Stimulated activated CD8-positive, alpha-beta memory T cell treated with anti-CD3 and anti-CD28 coated beads, Interleukin-12 subunit alpha, Interleukin-12 subunit beta, amount 100 ng/mL, for 4 hours (primary cell): ENCODE measurements at regions not wholly inside any gene's neighbourhood (a gene's known extent, or its start where the extent isn't known, plus 50 kb on each side); places are given as distances from the start of the nearest gene placed in this dataset.

ENCODE experiments used
- DNase-seq: peaks from one replicate; pipeline ENCODE4 v3.0.0-alpha.2; 2020; ENCODE audit warnings: low read depth

DNA sequence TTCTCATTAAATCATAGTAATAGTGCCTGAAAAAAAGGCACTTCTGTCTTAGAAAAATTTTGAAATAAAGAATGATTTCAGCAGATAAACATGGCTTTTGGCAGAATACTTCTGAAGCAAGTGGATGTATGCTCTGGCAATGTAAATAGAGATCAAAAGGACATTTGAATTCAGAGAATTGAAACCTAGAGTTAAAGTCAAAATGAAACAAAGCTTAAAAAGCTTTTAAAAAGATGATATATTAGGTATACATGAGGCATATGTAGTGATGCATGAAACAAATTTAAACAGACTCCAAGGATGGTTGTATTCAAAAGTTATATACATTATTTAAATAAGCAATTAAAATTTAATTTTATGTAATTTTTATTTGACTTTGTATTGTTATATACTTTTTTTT, 1344.5 kb upstream of the TMEFF2 start:
- no peak for DNase-seq

DNA sequence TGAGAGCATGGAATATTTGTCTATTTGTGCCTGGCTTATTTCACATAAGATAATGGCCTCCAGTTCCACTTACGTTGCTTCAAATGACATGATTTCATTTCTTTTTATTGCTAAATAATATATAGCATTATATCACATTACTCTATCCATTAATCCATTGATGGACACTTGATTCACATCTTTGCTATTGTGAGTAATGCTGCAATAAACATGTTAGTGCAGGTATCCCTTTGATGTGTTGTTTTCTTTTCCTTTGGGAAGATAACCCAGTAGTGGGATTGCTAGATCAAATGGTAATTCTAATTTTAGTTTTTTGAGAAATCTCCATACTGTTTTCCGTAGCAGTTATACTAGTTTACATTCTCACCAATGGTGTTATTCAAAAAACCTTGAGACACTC, 1343.3 kb upstream of the TMEFF2 start:
- DNase-seq: no peak

DNA sequence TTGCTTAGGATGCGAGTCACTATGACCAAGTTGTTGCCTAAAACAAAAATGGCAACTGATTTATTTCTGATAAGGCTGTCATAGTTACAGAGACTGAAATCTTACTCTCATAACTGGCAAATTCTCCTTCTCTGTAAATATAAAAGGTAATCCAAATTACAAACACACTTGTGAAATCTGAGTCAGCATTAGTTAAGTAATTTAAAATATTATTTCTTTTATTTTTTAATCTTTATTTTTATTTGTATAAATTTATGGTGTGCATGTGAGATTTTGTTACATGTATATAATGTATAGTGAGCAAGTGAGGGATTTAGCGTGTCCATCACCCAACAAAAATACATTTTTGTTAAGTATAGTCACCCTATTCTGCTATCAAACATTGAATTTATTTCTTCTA, 1342.8 kb upstream of the TMEFF2 start:
- no peak for DNase-seq

DNA sequence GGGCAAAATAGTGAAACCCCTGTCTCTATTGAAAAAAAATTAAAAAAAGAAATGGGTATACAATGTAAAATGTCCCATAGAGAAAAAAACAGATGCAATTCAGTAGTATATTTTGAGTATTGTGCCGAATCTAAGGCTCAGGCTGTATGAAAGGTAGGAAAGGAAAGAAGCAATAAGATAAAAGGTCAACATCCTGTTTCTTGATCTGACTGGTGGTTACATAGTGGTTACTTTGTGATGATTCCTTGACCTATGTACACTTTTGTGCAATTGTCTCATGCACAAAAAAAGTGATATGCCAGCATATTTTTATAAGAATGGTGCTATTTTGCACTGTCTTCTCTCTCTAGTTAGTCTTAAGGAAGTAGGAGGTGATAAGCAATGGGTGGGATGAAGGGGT, 1333.7 kb upstream of the TMEFF2 start:
- no peak for DNase-seq

DNA sequence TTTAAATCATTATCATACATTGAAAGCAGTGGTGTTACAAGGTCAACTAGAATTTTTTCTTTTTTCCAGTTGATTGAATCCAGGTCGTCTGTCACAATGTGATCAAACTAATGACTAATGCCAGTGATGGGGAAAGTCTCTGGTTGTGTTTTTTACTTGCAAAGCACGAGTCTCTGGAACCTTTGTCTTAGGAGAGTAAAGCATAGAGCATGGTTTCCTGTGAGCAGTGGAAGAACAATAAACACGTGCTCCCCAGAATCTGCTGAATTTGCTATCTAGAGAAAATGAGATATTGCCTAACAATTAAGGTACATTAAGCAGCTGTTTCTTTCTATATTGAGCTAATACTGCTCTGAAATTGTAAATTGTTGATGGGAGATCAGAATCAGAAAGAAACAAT, 1332.4 kb upstream of the TMEFF2 start:
- DNase-seq: no peak

DNA sequence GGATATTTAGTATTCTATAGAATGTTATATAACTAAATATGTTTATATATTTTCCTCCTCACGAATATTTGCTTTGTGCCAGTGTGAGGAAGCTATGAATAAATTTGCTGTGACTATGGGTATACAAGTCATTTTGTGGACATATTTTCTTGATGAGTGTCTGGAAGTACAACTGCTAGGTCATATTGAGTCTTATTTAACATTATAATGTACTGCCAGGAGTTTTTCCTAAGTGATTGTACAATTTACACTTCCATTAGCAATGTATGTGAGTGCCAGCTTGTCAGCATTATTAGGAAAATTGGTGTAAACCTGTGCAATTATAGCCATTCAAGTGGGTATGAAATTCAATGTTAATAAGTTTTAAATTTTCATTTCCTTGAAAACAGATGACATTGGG, 1328.9 kb upstream of the TMEFF2 start:
- DNase-seq: no peak

DNA sequence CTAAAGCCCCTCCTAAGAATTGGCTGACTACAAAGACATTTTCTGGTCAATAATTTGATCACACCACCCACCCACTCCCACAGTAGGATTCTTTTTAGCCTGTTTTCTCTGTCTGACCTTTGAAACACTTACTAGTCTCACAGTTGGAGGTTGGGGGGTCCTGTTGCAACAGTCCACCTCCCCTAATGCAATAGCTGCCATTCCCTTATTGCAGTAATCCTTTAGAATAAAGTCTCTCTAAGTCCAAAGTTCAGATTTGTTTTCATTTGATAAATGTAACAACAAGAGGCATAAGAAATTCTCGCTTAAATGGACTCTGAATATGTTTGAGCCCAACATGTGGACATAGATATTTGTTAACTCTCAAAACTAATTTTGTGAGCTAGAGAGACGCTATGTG, 1326.8 kb upstream of the TMEFF2 start:
- no peak for DNase-seq

DNA sequence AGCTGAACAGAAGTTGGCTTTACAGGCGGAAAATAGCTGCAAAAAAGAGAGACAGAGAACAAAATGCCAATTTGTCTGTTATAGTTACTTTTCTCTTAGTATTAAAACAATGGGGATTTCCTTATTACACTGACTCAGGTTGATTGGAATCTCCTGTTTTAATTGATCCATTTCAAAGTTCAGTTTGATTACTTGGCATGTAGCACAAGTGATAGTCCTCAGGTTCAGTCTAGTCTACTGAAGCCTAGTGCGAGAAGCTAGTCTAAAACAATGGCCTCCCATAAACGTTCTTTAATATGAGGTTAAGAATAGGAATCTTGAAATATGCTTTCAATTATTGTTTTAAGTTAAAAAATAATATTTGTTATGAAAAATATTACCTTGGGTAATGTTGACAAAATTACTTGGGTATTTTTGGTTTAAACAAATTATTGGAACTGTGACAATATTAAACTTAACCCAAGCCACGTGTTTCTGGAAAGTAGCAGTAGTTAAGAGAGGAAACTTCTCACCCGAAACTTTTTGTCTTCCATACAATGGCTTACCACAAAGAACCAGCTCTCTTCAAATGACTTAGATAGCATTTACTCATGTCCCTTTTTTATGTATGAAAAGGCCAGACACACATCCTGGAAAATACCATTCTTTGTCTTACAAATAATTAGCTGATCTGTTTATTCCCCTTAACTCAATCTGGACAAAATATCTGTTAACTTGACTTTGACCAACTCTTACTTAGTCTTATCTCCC, 1326.2 kb upstream of the TMEFF2 start:
- DNase-seq: no peak

DNA sequence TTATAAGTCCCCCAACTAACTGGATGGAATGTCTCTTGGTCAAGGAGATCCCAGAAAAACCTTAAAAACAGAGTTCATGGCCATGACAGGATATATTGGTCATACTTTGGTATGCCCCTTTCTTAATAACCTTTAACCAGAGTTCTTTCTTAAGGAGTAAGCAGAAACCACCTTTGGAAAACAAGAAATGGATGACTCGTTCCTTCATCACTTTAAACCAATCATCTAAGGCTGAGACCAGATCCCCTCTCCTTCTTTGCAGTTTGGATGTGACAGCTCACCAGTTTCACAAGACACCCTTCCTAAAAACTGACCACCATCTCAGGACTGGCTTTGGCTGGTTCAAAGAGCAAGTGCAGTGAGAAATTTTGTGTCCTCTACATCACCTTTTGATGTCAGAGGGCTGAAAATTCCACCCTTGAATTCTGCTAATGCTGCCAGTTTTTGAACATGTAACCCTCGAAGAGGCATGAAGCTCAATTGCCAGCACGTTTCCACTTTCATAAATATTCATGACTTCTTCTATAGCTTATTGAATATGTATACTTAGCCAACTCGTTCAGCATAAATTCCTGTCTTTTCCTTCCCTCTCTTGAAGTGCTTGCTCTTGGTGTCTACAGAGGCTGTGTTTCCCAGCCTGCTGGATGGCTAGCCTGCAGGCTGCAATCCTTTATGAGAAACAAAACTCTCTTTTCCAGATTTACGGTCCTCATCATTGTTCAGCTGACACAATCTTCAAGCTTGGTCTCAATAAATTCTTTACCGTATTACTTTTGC, 1323.5 kb upstream of the TMEFF2 start:
- no peak for DNase-seq

DNA sequence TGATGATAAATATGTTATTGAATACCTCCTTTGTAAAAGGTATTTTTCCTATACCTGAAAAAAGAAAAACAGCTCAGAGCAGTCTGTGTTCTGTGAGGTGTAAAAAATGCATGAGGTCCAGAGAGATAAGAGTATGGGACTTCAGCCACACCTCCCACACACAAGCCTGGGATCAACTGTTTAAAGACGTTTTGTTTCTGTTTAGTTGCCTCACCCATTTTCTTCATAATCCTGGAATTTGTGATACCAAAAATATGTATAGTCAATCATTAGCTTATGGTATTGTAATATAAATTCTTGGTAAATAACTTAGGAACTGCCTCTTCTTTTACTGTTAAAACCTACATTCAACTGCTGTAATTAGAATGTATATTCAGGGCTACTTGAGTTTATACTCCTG, 1322.9 kb upstream of the TMEFF2 start:
- DNase-seq: no peak

DNA sequence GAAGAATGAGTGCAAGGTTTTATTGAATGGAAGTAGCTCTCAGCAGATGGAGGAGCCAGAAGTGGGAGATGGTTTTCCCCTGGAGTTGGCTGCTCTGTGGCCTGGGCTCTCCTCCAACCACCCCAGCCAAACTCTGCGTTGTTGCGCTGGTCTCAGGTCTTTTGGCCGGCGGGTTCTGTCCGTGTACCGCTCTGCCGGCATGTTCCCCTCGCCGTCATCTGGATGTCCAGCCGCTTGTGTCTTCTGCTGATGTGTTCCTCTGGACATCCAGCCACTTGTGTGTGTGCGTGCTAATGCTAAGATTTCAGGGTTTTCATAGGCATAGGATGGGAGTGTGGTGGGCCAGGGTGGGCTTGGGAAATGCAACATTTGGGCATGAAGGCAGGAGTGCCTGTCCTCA, 1311.3 kb upstream of the TMEFF2 start:
- DNase-seq: no peak

DNA sequence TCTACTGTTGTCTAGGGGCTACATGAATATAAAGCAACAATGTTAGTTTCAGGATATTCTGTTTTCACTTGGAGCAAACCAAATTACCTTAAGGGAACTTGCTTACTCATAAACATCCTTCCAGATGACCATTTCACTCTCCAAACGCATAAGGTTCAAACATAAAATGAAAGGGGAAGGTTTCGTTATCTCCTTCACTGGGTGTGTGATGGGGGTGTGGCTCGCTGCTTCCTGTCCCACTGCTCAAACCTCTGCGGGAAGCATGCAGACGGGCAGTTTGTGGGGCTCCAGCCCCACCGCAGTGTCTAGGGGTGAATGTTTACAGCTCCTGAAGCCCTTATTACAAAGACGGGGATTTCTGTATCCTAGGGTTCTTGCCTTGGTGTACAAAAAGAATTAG, 1310.9 kb upstream of the TMEFF2 start:
- no peak for DNase-seq

DNA sequence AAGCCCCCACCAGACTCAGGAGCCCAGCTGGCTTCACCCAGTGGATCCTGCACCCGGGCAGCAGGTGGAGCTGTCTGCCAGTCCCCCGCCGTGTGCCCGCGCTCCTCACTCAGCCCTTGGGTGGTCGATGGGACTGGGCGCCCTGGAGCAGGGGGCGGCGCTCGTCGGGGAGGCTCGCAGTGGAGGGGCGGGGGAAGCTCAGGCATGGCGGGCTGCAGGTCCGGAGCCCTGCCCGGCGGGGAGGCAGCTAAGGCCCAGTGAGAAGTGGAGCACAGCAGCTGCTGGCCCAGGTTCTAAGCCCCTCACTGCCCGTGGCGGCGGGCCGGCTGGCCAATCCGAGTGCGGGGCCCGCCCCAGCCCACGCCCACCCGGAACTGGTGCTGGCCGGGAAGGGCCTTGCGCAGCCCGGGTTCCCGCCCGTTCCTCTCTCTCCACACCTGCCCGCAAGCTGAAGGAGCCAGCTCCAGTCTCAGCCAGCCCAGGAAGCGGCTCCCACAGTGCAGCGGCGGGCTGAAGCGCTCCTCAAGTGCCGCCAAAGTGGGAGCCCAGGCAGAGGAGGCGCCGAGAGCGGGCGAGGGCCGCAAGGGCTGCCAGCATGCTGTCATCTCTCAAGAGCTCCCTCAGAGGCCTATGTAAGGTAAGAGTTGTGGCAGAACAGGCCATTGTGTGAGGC, 1307.8 kb upstream of the TMEFF2 start:
- DNase-seq: no peak

DNA sequence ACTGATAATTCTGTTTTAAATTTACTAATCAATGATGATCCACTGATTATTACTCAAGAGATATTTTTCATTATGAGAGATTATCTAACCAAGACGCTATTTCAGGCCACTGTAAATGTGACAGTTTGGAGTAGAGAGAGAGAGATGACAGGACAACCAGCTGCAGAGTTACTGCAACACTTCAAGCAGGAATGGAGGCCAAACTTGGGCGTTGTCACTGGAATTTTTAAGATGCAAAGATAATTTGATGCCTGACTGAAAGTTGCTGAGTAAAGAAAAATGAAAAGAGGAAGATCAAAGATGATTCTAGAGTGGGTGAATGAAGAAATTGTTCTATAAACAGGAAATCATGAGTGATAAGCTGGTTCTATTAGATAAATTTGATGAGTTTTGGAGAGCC, 1302.1 kb upstream of the TMEFF2 start:
- no peak for DNase-seq

DNA sequence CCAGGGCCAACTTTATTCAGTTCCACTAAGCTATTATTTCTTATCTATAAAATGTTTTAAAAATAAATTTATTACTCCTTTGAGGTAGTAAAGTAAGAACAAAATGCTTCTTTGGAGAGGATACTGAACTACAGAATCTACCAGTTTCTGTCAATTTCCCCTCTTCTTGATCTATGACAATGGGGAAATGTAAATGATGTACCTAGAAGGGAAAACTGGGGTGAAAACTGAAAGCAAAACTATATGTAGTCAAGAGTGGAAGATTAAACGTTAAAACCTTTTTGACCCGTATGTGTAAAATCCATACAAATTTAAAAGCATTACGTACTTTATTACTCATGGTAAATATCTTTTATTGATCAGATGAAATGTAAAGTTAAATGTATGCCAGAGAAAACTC, 1287.8 kb upstream of the TMEFF2 start:
- DNase-seq: no peak

DNA sequence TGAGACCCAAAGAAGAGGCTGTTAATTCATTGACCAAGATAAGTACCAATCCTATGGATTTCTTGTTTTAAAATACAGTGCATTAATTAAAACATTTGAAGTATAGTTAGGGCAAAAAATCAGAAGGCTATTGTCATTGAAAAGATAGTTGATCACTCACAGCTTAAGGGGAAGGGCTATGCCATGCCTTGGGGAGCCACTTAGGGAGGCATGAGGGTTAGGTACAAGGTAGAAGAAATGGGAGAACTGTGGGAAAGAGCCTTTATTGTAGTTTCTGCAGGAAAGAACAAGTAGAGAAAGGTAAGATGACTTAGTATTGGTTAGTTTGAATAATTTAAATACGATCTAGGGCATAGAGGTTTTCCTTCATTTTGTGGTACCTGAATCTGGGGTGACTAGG, 1285.5 kb upstream of the TMEFF2 start:
- DNase-seq: no peak

DNA sequence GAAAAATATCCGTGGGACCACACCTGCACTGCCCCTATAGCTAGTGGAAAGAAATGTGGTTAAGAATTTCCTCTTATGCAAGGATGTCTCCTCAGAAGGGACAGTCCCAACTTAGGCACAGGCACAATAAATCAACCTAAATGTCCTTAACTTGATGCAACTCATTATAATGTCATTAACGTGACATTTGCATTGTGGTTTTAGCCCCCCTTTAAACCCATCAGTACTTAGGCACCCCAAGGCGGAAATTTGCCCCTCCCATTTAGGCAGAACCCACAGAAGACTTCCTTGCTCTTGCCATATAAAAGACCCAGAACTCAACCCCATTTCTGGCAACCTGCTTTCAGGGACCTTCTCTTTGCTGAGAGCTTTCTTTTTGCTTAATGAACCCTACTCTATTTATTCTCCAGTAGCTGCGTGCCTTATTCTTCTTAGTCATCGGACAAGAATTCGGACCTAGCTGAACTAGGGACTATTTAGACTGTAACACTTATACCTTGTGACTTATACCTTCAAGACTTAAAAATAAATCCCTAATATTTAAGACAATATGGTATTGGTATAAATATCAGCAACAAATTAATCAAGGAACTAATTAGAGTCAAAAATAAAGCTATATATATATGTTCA, 1281.6 kb upstream of the TMEFF2 start:
- no peak for DNase-seq

DNA sequence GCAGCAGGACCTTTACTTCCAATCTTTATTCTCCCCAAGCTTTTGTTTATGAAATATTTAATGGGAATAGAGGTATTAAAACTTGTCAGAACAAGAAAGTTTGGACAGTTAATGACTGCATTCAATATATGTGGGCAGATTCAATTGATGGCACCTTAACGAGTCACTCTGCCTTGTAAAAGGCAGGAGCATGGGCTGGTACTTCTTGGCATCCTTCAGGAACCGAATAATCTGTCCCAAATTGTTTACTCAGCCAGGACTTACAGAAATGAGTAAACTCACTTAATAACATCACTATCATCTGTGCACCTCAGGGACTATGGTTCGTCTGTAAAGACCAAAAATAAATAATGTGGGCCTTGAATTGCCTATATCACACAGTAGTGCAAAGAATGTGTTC, 1280.3 kb upstream of the TMEFF2 start:
- no peak for DNase-seq

DNA sequence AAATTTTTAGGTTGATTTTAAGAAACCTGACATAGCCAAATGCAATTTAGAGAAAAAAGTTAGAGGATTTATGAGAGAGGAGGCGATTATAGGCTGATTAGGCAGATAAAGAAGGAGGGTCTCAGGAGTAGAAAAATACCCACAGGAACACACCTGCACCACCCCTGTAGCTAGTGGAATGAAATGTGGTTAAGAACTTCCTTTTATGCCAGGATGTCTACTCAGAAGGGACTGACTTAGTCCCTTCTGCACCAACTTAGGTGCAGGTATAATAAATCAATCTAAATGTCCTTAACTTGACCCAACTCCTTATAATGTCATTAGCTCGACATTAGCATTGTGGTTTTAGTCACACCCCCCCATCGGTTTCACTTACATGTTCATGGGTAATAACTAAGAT, 1274.5 kb upstream of the TMEFF2 start:
- no peak for DNase-seq

DNA sequence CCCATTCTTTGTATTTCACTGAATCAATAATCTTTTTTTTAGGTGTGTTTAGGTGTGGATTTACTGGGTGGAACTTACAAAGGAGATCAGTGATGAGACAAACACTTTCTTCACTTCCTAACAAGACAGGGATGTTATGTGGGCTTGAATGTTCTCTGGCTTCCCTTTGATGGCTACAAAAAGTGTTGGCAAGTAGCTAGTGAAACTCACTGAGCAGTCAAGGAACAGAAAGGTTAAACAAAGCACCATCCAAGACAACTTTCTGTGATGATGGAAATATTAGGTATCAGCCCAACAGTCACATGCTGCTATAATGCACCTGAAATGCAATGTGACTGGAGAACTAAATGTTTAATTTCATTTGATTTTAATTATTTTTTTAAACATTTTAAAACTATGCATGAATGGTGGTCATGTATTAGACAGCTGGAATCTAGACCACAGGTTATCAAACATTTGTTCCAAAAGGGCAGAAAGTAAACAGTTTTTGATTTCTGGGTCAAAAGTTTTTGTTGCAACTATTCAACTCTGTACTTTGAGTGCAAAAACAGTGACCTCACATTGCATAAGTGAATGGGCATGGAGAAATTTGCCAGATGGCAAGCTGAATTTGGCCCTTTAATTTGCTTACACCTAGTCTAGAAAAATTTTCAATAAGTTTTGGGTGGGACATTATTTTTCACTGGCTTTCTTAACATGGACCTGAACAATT, 1272.7 kb upstream of the TMEFF2 start:
- DNase-seq: no peak

DNA sequence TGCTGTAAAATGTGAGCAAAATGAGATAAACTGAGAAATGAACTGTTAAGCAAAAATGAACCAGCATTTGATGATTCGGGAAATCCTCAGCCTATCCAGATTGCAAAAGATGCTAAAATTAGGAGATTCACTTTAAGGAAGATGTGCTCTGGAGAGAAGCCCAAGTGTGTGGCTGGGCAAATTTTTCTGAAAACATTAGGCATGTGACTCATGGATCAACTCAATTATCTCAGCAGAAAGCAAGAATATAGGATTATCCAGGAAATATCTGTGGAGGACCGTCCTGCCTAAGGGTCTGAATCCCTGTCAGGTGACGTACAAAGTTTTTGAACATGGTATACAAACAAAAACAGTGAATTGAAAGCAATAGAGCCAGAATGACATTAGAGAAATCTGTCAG, 1268.3 kb upstream of the TMEFF2 start:
- DNase-seq: no peak

DNA sequence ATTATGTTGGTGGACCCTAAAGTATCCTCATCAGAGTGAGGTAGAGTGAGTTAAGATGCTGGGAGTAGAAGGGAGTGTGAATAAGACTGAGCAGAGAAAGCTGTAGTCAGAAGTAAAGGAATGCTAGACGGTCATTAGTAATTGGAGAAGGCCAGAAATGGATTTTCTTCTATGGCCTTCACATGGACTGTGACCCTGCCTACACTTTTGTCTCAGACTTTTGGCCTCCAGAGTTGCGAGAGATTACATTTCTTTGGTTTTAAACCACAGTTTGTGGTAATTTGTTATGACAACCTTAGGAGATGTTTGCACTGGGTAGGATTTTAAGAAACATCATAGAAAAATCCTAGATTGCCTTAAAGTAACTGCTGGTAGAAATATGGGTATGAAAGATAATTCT, 1267.7 kb upstream of the TMEFF2 start:
- DNase-seq: no peak
